Left lung (tissue), 4 donors: ENCODE measurements at regions not wholly inside any gene's neighbourhood (a gene's known extent, or its start where the extent isn't known, plus 50 kb on each side); places are given as distances from the start of the nearest gene placed in this dataset.
"Not testable (repeated sequence)": the region's sequence is repeated elsewhere in the genome, so short reads cannot be mapped to it uniquely, and the experiment has no call there.

Experiments
- ATAC-seq: fragments of 200-7000 bp; cut with Tn5 transposase; one replicate; pipeline ENCODE4 v1.9.1; 2020; ENCODE audit warnings: moderate library complexity
- DNase-seq, 4 donors: peaks; one replicate each; pipeline ENCODE4 v3.0.0-alpha.2; 2013 to 2020
- H3K27ac ChIP-seq, 2 donors: fragments of 200-600 bp; sonication (generic) in 1 of 2; one replicate each; pipeline versions ENCODE4 v1.5.0 to v1.8.0; 2020 to 2021
- H3K27me3 ChIP-seq, 2 donors: fragments of 200-600 bp; sonication (generic) in 1 of 2; one replicate each; pipeline versions ENCODE4 v1.5.0 to v1.8.0; 2020 to 2021
- H3K36me3 ChIP-seq, 2 donors: fragments of 200-600 bp; sonication (generic) in 1 of 2; one replicate each; pipeline versions ENCODE4 v1.5.0 to v1.8.0; 2020 to 2021
- H3K4me1 ChIP-seq, 2 donors: fragments of 200-600 bp; one replicate each; pipeline ENCODE4 v1.8.0; 2021
- H3K4me3 ChIP-seq, 2 donors: fragments of 200-600 bp; sonication (generic) in 1 of 2; one replicate each; pipeline versions ENCODE4 v1.5.0 to v1.8.0; 2020 to 2021; ENCODE audit warnings: mild to moderate bottlenecking in 1 of 2
- H3K9me3 ChIP-seq, 2 donors: fragments of 200-600 bp; sonication (generic) in 1 of 2; one replicate each; pipeline versions ENCODE4 v1.5.0 to v1.8.0; 2020 to 2021
- intact Hi-C, 2 donors: fragments of 100-400 bp; cut with DNase I; formaldehyde crosslinking; loops; one replicate each; pipeline versions ENCODE4 v1.11.2 to v1.14.2; 2022
- TF ChIP-seq, protein P1 (sequence below), 2 donors: fragments of 200-600 bp; sonication (generic) in 1 of 2; IDR thresholded peaks; one replicate each; pipeline versions ENCODE4 v1.5.0 to v1.8.0; 2021; ENCODE audit warnings: antibody characterized with exemption in 2 of 2
- donor health status: DM: no; HTN: yes; CAD: no.
- donor health status: DM: no; HTN: no; CAD: no.

DNA sequence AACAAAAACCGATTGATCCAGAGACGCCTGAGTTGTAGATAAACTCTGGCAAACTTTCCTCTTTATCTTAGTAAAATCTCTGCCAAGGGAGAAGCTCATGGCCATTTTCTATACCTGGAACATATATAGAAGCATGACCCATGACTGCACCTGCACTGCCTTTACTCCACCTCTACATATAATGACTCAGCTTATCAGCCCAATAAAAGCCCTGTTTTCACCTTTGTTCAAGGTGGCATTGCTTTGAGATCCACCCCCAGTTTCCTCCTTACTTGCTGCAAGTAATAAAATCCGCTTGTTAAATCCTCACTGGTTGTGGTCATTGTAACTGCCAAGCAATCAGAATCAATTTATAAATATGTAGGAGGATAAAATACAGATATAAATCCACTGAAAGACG is 1280.4 kb downstream of the NSUN3 start:
- ATAC-seq (no peak), DNase-seq (no peak)
- Histone ChIP-seq H3K27ac (no peak overlapping the region), H3K27me3 (no peaks in the 10 kb centered on the region), H3K4me3 (no peak overlapping the region), H3K9me3 (no peaks in the 10 kb centered on the region), H3K4me1 (no peaks in the 10 kb centered on the region), H3K36me3 (no peaks in the 10 kb centered on the region)
- TF ChIP-seq, protein P1, sequence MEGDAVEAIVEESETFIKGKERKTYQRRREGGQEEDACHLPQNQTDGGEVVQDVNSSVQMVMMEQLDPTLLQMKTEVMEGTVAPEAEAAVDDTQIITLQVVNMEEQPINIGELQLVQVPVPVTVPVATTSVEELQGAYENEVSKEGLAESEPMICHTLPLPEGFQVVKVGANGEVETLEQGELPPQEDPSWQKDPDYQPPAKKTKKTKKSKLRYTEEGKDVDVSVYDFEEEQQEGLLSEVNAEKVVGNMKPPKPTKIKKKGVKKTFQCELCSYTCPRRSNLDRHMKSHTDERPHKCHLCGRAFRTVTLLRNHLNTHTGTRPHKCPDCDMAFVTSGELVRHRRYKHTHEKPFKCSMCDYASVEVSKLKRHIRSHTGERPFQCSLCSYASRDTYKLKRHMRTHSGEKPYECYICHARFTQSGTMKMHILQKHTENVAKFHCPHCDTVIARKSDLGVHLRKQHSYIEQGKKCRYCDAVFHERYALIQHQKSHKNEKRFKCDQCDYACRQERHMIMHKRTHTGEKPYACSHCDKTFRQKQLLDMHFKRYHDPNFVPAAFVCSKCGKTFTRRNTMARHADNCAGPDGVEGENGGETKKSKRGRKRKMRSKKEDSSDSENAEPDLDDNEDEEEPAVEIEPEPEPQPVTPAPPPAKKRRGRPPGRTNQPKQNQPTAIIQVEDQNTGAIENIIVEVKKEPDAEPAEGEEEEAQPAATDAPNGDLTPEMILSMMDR (IDR thresholded peaks at IDR 0.05) = no peak
- intact Hi-C loops = no loop called here

DNA sequence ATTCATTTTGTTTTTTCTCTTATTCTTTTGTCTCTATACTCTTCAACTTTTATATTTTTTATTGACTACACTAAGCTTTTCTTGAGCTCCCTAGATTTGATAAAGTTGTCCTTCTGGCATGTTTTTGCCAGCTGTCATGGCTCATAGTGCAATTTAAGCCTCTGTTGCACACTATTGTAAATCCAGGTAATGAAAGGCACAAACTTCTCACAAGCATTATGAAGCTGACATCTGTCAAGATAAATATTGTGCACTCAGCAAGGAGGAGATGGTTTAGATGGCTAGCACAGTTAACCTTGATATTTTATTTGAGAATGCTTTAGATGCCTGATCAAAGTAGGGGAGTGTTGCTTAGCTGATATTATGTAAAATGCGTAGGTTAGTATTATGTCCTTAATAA is 1280.9 kb downstream of the NSUN3 start:
- intact Hi-C loops = no loop called here
- no peak overlapping the region for H3K27ac ChIP-seq
- H3K9me3 ChIP-seq = no peaks in the 10 kb centered on the region
- DNase-seq (no peak), ATAC-seq (no peak)
- H3K27me3 ChIP-seq = no peaks in the 10 kb centered on the region
- no peak overlapping the region for H3K4me3 ChIP-seq
- H3K36me3 ChIP-seq = no peaks in the 10 kb centered on the region
- TF ChIP-seq, protein P1 (IDR thresholded peaks at IDR 0.05) = no peak
- no peaks in the 10 kb centered on the region for H3K4me1 ChIP-seq

DNA sequence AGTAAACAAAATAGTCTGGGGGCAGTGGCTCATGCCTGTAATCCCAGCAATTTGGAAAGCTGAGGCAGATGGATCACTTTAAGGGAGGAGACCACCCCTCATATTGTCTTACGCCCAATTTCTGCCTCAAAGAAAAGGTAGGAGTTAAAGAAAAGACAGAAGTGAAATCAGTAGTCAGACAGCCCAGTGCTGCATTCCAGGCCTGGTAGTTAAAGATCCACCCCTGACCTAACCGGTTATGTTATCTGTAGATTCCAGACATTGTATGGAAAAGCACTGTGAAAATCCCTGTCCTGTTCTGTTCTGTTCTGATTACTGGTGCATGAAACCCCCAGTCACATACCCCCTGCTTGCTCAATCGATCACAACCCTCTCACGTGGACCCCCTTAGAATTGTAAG is 1285.1 kb downstream of the NSUN3 start:
- DNase-seq, H3K27ac ChIP-seq, intact Hi-C loops: not testable (repeated sequence)

DNA sequence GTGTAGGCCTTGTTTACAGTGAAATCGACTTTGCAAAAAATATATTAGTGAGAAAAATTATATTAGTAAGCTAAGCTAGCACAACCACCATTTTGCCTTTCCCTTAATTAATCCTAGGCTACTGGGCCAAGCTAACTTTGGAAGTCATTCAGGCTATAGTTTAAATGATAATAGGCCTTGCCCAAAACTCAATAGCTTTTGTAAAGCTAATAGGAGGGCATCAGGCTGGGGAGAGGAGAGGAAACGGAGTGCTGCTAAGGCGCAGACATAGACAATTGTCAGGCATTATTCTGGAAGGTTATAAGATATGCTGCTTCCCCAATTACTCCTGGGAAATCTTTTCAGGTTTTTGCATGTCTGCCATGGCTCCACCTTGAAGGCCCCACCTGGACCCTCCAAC is 1286.0 kb downstream of the NSUN3 start:
- Histone ChIP-seq H3K4me1 (no peaks in the 10 kb centered on the region), H3K4me3 (no peak overlapping the region), H3K27me3 (no peaks in the 10 kb centered on the region), H3K27ac (no peak overlapping the region), H3K9me3 (no peaks in the 10 kb centered on the region), H3K36me3 (no peaks in the 10 kb centered on the region)
- DNase-seq (no peak), ATAC-seq (no peak)
- TF ChIP-seq, protein P1 (IDR thresholded peaks at IDR 0.05) = no peak
- intact Hi-C loops = no loop called here

More for the DNA sequence above, 1285.1 kb downstream of the NSUN3 start:
- H3K4me3 ChIP-seq, H3K36me3 ChIP-seq, H3K4me1 ChIP-seq, H3K27me3 ChIP-seq, H3K9me3 ChIP-seq, ATAC-seq: not testable (repeated sequence)

DNA sequence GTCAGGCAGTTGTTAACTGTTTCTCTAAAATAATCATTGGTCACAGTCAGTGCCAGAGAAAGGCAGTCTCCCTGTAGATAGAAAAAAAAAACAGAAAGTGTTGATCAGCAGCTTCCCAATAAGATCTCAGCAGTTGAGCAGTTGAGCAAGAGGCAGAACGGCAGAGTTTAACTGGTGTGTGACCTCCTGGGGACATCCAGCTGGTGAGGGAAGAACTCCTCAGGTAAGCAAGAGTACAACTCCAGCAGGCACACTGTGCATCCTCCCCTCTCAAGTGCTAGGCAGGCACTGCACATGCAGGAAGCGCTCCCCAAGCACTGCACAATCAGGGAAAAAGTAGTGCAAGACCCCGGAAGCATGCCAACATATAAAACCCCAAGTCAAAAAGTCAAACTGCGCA is 1287.2 kb downstream of the NSUN3 start:
- TF ChIP-seq, protein P1 (IDR thresholded peaks at IDR 0.05) = no peak
- H3K27me3 ChIP-seq = no peaks in the 10 kb centered on the region
- no peak overlapping the region for H3K4me3 ChIP-seq
- no peak overlapping the region for H3K27ac ChIP-seq
- ATAC-seq = peak; percentile 67
- intact Hi-C loops = no loop called here
- no peaks in the 10 kb centered on the region for H3K4me1 ChIP-seq
- peak in 1 of 4 donors; percentile 3 for DNase-seq
- no peaks in the 10 kb centered on the region for H3K9me3 ChIP-seq
- H3K36me3 ChIP-seq = no peaks in the 10 kb centered on the region

DNA sequence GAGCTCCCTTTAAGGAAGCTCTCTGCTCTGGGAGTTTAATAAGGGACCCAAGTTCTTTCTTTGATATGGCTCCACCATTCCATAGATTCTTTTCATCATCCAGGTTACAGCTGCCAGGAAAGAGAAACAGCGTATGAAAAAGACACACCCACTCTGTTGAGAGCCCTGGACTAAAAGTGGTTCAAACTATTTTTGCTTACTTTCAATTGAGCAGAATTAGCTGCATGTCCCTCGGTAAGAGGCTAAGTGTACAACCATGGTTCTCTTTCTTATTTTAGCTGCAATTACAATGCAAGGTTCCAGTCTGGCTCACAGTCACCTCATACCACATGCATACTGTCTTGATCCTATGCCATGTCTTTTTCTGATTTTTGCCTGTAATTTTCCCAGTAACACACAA is 1288.3 kb downstream of the NSUN3 start:
- H3K27me3 ChIP-seq = no peaks in the 10 kb centered on the region
- no peak overlapping the region for H3K4me3 ChIP-seq
- no peaks in the 10 kb centered on the region for H3K9me3 ChIP-seq
- TF ChIP-seq, protein P1 (IDR thresholded peaks at IDR 0.05) = no peak
- H3K27ac ChIP-seq = no peak overlapping the region
- no peaks in the 10 kb centered on the region for H3K36me3 ChIP-seq
- no peaks in the 10 kb centered on the region for H3K4me1 ChIP-seq
- ATAC-seq = peak; percentile 82
- no peak for DNase-seq
- intact Hi-C loops = no loop called here
